ENCODE measurements at regions not wholly inside any gene's neighbourhood (a gene's known extent, or its start where the extent isn't known, plus 50 kb on each side); places are given as distances from the start of the nearest gene placed in this dataset.

DNA sequence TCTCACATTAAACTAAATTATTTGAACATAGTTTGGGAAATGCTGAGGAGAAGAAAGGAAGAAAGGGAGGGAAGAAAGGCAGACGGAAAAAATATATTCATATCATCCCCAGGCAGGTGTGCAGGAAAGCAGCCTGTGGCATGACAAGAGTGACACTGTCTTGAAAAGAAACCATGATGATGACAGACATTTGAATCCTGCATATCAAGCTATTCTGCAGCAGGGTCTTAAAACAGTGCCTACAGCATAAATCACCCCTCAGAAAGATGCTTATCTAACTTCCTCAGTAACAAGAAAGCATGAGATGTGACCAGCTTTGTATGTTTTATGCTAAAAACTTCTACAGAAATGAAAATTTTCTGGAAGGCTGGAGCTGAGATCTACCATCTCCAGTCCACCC lies 144.5 kb upstream of the GRM7 start:
- TF ChIP-seq, protein P1, sequence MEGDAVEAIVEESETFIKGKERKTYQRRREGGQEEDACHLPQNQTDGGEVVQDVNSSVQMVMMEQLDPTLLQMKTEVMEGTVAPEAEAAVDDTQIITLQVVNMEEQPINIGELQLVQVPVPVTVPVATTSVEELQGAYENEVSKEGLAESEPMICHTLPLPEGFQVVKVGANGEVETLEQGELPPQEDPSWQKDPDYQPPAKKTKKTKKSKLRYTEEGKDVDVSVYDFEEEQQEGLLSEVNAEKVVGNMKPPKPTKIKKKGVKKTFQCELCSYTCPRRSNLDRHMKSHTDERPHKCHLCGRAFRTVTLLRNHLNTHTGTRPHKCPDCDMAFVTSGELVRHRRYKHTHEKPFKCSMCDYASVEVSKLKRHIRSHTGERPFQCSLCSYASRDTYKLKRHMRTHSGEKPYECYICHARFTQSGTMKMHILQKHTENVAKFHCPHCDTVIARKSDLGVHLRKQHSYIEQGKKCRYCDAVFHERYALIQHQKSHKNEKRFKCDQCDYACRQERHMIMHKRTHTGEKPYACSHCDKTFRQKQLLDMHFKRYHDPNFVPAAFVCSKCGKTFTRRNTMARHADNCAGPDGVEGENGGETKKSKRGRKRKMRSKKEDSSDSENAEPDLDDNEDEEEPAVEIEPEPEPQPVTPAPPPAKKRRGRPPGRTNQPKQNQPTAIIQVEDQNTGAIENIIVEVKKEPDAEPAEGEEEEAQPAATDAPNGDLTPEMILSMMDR (IDR thresholded peaks at IDR 0.05): no peak
- TF ChIP-seq POLR2A (IDR thresholded peaks at IDR 0.05): no peak

All from Peyer's patch (tissue), 4 donors.